Hepatocyte (in vitro differentiated cells): ENCODE measurements at regions not wholly inside any gene's neighbourhood (a gene's known extent, or its start where the extent isn't known, plus 50 kb on each side); places are given as distances from the start of the nearest gene placed in this dataset.

Experiments used
- CTCF ChIP-seq: fragments of 200-600 bp; sonication (generic); IDR thresholded peaks from 2 replicates; pipeline ENCODE4 v1.5.1; 2016; ENCODE audit warnings: antibody characterized with exemption, mild to moderate bottlenecking; ENCODE audit not compliant: poor library complexity
- EZH2phosphoT487 ChIP-seq: fragments of 200-600 bp; sonication (generic); IDR thresholded peaks from one replicate; pipeline ENCODE4 v1.6.1; 2018; ENCODE audit warnings: antibody characterized with exemption, mild to moderate bottlenecking, low read depth, moderate library complexity; ENCODE audit not compliant: unreplicated experiment, severe bottlenecking

- TF ChIP-seq CTCF (no peak), EZH2phosphoT487 (no peak)
Measured at GRCh38 chr10:28774051-28774995, 97.0 kb downstream of the BAMBI start.
